SK-N-SH treated with all-trans-retinoic acid at 6 μM for 48 hours (cell line): ENCODE measurements at regions not wholly inside any gene's neighbourhood (a gene's known extent, or its start where the extent isn't known, plus 50 kb on each side); places are given as distances from the start of the nearest gene placed in this dataset.

Experiments used
- ZFP3 ChIP-seq: fragments of 250-450 bp; sonication (Bioruptor Pico); IDR thresholded peaks from 2 replicates; pipeline ENCODE4 v1.5.0; 2020; ENCODE audit warnings: mild to moderate bottlenecking, moderate library complexity
- ZFP30 ChIP-seq: fragments of 450-650 bp; formaldehyde crosslinking; IDR thresholded peaks from 2 replicates; pipeline ENCODE4 v1.5.0; 2022; ENCODE audit warnings: mild to moderate bottlenecking, moderate library complexity

- TF ChIP-seq ZFP30 (CRISPR knock-in tag) (no peak), ZFP3 (no peak)
These were observed 142.4 kb upstream of the GRIN3A start for GRCh38 chr9:101880846-101881245.
